ENCODE measurements at regions not wholly inside any gene's neighbourhood (a gene's known extent, or its start where the extent isn't known, plus 50 kb on each side); places are given as distances from the start of the nearest gene placed in this dataset.

DNA sequence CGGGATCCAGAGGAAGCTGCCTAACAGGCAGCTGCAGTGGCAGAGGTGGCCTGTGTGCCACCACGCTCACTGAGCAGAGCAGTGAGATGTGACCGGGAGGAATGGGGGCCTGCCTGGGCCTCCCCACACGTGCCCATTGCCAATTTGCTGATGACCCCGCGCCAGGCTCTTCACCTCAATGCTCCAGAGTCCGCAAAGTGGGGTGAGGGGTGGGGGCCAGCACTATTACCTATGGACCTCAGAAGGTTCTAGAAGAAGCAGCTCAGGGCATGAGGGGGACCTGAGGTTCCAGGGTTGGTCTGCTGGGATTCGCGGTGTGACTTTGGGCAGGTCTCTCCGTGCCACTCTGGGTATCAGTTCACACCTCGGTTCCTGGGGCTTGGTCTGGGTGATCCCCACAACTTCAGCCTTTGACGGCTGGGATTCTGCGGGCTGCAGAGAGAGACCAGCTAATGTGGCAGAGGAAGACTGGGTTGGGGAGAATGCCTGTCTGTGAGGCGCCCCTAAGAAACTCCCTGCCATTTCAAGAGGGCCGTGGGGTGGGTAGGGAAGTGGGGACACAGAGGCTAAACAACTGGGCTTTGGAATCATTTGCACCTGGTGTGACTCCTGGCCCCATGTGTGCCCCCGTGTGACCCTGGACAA is 231.0 kb upstream of the MVB12B start:
- DNase-seq = no peak

DNA sequence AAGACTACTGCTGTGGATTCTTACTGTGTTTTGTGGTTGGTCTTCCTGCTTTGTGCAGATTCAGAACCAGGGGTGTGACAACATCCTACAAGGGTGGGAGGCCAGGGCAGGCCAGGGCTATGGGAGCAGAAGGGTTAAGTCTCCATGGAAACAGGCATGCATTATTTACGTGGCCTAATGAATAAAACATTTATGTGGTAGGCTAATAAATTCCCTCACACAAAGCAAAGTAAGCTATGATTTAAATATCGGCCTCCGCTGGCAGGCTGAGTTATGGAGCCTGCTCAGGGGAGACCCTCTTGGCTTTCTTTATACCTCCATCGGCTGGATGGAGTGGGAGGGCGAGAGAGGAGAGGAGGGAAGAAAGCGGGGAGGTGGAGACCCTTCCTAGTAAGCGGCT is 230.3 kb upstream of the MVB12B start:
- DNase-seq = no peak

DNA sequence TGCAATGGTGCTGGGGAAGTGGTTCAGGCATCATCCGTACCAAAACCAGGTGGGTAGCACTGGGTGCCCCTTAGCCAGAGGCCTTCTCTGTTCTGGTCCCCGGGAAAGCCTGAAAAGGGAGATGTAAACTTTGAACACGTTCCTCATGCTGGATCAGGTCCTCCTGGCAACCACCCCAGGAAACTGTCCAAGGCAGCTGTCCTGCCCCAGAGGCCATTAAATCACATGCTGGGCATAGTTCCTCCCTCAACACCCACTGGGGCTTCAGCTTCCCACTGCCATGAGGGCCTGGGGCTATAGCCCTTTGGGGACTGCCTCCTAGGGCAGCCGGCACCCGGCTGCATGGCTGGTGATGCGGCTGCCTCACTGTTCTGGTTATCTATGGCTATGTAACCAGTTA is 228.9 kb upstream of the MVB12B start:
- DNase-seq = no peak

GRCh38 chr9:126106404-126106803 is 220.2 kb upstream of the MVB12B start:
- DNase-seq = no peak

DNA sequence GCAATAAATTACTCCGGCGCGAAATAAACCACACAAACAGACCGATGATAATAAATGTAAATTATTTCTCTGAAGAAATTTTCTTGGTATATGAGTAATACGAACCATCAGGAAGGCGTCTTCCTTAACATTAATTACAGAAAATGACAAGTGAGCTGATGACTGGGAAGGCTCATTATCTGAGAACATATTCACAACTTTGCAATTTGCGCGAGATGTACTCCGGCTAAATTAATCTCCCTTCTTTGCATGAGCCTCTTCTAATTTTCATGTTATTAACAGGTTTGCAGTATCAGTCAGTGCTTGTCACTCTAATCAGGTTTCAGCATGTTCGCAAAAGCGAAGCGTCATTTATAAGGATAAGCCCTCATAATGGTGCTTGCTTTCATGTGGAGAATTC is 218.9 kb upstream of the MVB12B start:
- no peak for DNase-seq

GRCh38 chr9:126108240-126108639 is 218.4 kb upstream of the MVB12B start:
- DNase-seq = no peak

DNA sequence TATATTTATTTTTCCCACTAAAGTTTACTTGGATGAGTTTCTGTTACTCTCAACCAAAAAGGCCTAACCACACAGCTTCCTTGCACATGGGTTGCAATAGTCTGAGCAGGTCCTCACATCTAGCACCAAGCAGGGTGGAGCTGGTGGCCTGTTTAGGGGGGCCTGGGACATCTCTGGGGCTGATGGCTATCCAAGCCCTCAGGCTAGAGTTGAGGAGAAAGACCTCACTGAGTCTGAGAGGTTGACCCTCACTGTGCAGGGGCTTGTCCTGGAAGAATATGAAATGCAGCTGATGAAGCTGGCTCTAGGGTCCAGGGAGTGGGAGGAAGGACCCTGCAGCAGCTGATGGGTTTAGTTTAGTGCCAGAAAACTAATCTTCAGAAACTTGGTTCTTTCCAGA is 217.1 kb upstream of the MVB12B start:
- DNase-seq = no peak

DNA sequence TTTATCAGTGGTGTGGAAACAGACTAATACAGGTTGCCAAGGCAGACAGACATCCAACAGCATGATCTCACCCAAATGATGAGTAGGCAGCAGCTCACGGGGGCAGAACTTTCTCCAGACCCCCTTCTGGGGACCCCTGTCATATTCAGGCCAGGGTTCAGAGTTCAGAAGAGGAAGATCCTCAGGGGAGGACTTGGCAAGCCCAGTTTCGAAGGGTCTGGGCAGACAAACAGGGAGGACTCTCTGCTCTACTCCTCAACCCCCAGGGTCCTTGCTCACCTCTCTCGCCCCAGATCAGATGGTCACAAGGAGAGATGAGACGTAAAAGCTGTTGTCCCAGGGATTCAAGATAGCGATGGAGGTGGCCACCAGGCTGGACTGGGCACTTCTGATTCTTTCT is 215.1 kb upstream of the MVB12B start:
- no peak for DNase-seq

- DNase-seq = no peak
Observed at GRCh38 chr9:126112135-126112720, 214.4 kb upstream of the MVB12B start.

GRCh38 chr9:126113176-126113575 is 213.5 kb upstream of the MVB12B start:
- no peak for DNase-seq

DNA sequence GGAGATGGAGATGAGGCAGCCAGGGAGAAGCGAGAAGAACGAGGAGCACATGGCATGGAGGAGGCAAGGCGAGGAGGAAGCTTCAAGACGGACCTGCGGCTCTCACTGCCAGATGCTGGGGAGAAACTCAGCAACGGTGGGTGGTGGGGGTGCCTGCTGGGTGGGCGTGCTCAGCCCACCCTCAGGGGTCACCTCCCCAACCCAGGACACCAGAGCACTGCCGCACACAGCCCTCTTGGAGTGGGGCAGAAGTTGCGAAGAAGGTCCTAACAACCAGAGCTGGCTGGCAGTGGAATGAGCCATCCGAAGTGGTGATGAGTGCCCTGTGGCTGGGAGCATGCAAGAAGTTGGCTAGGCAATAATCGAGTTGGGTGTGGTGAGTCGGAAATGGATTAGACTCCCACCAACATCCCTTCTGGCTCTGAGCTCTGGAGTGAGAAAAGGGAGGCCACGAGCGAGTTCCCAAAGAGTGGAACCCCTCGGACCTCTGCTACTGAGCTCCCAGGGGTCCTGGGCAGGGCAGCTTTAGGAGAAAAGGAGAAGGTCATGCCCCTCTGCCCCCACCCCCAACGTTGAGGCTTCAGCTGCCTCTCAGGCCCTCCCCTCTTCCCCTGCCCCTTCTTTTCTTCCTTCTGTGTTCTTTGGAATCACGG is 212.7 kb upstream of the MVB12B start:
- DNase-seq = no peak

DNA sequence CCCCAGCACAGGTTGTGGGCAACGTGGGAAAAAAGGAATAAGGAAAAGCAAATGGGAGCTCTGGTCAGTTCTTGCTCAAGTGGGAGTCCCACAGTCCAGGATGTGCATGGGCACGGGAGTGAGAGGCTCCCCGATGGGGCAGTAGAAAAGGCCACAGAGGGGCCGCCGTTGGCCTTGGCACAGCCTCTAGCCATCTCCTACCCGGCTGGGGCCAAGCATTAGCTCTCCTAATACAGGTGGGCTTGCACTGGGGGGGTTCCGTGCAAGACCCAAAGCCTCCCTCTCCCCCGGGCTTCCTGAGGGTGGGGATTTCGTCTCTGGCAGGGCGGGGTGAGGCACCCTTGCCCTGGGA is 212.2 kb upstream of the MVB12B start:
- no peak for DNase-seq

DNA sequence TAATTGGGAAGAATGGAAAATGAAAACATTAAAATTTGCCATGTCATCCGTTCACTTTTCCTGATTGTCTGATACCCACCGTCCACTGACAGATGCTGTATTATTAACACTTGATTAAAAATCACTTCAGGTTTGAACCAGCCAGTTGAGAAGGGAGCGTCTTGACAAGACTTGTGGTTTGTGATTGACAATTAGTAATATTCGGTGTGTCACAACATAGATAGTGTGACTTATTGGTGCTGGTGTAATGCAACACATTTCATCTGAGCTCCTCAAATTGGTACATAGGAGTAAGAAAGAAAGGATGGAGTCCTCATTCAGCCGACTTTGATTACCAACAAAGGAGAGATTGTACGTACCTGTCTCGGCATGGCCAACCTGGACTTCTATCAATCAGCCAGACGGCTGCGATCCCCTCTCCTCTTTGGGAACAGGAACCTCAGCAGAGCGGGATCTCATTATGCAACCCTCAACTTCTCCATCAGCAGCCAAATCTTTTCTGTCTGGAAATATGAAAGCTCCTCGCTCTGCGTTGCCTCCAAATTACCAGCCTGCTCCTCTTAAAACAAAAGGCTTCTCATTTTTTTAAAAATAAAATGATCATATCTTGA is 211.7 kb upstream of the MVB12B start:
- DNase-seq = no peak

- DNase-seq = no peak
Observed at GRCh38 chr9:126116351-126117157, 210.1 kb upstream of the MVB12B start.

DNA sequence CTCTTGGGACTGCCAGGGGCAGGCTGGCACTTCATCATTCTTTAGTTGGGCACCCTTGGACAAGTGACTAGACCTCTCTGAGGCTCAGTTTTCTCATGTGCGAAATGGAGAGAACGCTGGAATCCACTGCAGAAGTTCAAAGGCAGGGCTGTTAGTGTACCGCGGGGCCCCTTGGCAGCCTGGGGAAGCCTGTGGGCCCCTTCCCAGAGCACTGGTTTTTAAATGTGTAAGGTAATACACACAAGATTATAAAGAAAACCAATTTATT is 209.5 kb upstream of the MVB12B start:
- no peak for DNase-seq

- no peak for DNase-seq
Observed at GRCh38 chr9:126117631-126118030, 209.0 kb upstream of the MVB12B start.

DNA sequence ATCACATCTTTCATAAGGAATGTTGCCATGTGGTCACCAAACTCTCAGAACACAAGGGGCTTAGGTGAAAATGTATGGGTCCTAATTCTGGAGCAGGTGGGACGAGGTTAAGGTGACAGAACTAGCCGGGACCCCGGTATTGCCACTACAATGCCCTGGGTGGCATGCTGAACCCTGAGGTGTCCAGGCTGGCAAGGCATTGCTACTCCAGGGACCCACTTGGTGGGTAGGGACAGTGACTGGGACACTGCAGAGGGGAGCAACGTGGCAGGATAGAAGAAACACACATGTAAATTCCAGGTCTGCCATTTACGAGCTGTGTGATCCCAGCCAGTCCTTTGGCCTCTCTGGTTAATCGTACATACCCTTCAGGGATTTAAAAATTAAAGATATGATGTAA is 206.9 kb upstream of the MVB12B start:
- no peak for DNase-seq

DNA sequence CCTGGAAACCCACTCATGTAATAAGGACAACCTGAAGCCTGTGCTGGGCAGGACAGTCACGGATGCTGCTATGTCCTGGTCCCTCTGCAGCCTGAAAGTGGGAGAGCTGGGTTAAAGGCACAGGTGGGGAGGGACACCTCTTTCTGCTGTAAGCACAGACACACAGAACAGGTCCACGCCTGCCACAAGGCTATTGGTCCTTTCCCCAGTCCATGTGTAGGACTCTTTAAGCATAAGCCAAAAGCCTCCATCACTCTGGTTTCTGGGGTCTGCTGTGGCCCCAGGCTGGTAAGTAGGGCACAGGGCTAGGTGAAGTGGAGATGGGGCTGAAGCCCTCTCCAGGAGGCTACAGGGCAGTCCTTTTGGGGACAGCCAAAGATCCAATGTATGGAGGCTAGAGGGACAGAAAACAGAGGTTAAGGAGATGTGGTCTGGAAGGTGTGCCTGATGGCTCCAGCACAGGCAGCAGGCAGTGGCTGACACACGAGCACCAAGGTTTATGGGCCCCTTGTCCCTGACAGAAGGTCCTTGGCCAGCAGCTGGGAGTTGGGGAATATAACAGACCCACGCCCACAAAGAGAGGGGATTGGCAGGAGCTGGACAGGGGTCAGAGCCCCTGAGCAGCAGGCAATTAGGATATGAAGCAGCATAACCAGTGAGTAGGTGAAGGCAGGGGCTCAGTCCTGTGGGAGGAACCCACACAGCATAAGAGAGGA is 203.6 kb upstream of the MVB12B start:
- no peak for DNase-seq

GRCh38 chr9:126123927-126124326 is 202.7 kb upstream of the MVB12B start:
- DNase-seq = no peak

DNA sequence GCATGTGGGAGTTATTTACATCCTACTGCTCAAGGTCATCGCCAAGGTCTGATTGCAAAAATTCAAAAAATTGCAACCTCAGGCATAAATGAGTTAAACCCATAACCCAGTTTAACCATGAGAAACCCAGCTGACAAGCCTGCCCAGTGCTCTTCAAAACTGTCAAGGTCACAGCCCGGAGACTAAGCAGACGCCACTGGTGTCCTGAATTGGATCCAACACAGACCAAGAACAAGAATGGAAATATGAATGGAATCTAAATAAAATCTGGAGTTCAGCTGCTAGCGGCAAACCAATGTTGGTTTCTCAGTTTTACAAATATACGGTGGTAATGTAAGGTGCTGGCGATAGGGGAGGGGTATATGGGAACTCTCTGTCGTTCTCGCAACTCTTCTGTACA is 201.5 kb upstream of the MVB12B start:
- no peak for DNase-seq

DNA sequence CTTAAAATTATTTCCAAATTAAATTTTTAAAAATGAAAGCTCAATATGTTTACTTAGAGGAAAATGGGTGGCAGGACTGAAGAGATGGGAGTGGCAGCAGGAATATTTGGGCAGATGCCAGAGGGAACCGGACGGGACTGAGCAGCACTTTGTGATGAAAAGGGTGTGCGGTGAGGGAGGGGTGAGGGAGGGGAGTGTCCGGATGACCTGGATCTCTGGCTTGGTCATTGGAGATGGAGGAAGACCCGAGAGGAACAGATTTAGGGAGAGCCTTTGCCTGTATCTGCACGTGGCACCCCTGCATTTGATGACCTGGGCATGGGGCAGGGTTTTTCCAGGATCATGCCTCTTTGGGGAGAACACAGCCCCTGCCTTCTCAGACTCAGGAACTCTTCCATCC is 201.1 kb upstream of the MVB12B start:
- DNase-seq = no peak

DNA sequence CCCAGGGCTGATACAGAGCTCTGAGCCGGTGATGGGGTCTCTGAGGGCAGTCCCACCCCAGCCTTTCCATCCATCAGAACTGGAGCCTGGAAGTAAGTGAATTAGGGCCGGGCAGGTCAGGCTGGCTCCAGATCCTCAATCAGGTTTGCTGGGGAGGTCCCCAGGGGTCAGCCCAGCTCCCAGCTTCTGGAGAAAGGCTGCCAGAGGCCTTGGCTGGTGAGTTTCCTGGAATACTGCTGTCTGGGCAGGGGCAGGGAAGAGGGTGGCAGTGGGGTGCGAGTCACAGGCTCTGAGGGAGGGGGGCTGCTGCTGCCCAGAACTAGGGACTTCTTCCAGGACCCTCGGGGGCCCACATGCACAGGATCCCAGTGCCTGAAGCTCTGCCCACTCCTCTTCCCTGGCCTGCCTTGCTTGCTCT is 200.6 kb upstream of the MVB12B start:
- no peak for DNase-seq

DNA sequence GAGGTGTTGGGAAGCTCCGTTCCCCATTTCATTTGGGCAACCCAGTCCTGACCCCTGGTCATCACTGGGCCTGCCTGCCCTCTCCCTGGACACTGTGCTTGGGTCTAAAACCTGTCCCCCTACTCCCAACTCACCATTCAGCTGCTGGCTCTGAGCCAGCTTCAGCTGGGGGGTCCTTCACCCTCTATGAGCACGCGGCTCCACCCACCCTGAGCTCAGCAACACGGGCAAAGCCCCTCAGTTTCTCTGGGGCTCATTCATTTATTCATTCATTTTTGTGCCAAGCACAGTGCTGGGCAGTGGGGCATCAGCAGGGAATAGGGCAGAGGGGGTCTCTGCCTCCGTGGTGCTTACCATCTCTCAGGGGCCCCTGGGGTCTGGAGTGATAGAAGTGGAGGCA is 199.8 kb upstream of the MVB12B start:
- no peak for DNase-seq

All from NCI-H2081 treated with DMSO at 0.1 percent for 48 hours (cell line).